Keratinocyte (primary cell): ENCODE measurements at regions not wholly inside any gene's neighbourhood (a gene's known extent, or its start where the extent isn't known, plus 50 kb on each side); places are given as distances from the start of the nearest gene placed in this dataset.

ENCODE experiments used
- DNase-seq: peaks from one replicate; pipeline ENCODE4 v3.0.0-alpha.2; 2011; ENCODE audit warnings: low read depth, missing footprints, low spot score
- FAIRE-seq: peaks from 2 replicates; lab custom pipeline; 2011; peaks lifted over from hg19 to GRCh38; lab: Jason Lieb, UNC
- H2AFZ ChIP-seq: 2 replicates; pipeline ENCODE4 v1.6.0; 2012; ENCODE audit warnings: low read length, control low read depth, inconsistent platforms; ENCODE audit not compliant: control insufficient read depth
- H3K27ac ChIP-seq: 2 replicates; pipeline ENCODE4 v1.5.1; 2011; ENCODE audit warnings: low read length; ENCODE audit not compliant: control insufficient read depth, insufficient read depth
- H3K27me3 ChIP-seq: 3 replicates; pipeline ENCODE4 v1.6.0; 2011; ENCODE audit warnings: low read length; ENCODE audit not compliant: control insufficient read depth, insufficient read depth; ENCODE audit errors: extremely low read depth
- H3K36me3 ChIP-seq, 2 experiments: 2 replicates in 1 of 2; 3 replicates in 1 of 2; pipeline ENCODE4 v1.5.1; 2011; ENCODE audit warnings: low read length in 2 of 2, mild to moderate bottlenecking in 1 of 2; ENCODE audit not compliant: control insufficient read depth in 2 of 2, insufficient read depth in 2 of 2; ENCODE audit errors: extremely low read depth in 1 of 2
- H3K4me1 ChIP-seq: 3 replicates; pipeline ENCODE4 v1.5.1; 2011; ENCODE audit warnings: low read length; ENCODE audit not compliant: control insufficient read depth, insufficient read depth; ENCODE audit errors: extremely low read depth
- H3K4me2 ChIP-seq: 3 replicates; pipeline ENCODE4 v1.6.0; 2011; ENCODE audit warnings: low read depth, low read length; ENCODE audit not compliant: control insufficient read depth, insufficient read depth; ENCODE audit errors: extremely low read depth
- H3K4me3 ChIP-seq, 3 experiments: fragments of 200-600 bp in 1 of 3; sonication (generic) in 1 of 3; 2 replicates in 2 of 3; 3 replicates in 1 of 3; pipeline ENCODE4 v1.5.1; 2011 to 2016; ENCODE audit warnings: low read length in 3 of 3, mild to moderate bottlenecking in 3 of 3, control low read depth in 2 of 3, inconsistent platforms in 1 of 3, low read depth in 1 of 3, mixed read lengths in 1 of 3, mixed run types in 1 of 3, moderate library complexity in 1 of 3; ENCODE audit not compliant: control insufficient read depth in 2 of 3, insufficient read depth in 2 of 3; ENCODE audit errors: extremely low read depth in 1 of 3
- H3K79me2 ChIP-seq: 2 replicates; pipeline ENCODE4 v1.6.0; 2012; ENCODE audit warnings: low read length; ENCODE audit not compliant: control insufficient read depth, insufficient read depth
- H3K9ac ChIP-seq: 3 replicates; pipeline ENCODE4 v1.6.0; 2011; ENCODE audit warnings: low read length; ENCODE audit not compliant: control insufficient read depth, insufficient read depth; ENCODE audit errors: extremely low read depth
- H3K9me1 ChIP-seq: 3 replicates; pipeline ENCODE4 v1.6.0; 2011; ENCODE audit warnings: low read length; ENCODE audit not compliant: control insufficient read depth, insufficient read depth; ENCODE audit errors: extremely low read depth
- H3K9me3 ChIP-seq: 2 replicates; pipeline ENCODE4 v1.5.1; 2012; ENCODE audit warnings: low read depth, low read length; ENCODE audit not compliant: control insufficient read depth
- H4K20me1 ChIP-seq: 3 replicates; pipeline ENCODE4 v1.6.0; 2011; ENCODE audit warnings: low read length; ENCODE audit not compliant: control insufficient read depth, insufficient read depth; ENCODE audit errors: extremely low read depth
- EZH2 ChIP-seq: IDR thresholded peaks from one replicate; pipeline ENCODE4 v1.6.1; 2012; ENCODE audit warnings: inconsistent platforms, mild to moderate bottlenecking, low read length, moderate library complexity
- dilution Hi-C: fragments of 300-500 bp; cut with MboI; formaldehyde crosslinking; loops from one replicate; pipeline ENCODE4 v1.7.0; 2020; ENCODE audit warnings: low sequenced_read_pairs; ENCODE audit not compliant: extremely low pct_ligation_motif_present
- TF ChIP-seq, protein P1 (sequence below), 3 experiments: IDR thresholded peaks in 1 of 3; conservative IDR thresholded peaks in 1 of 3; optimal IDR thresholded peaks in 1 of 3; 2 replicates in 2 of 3; 3 replicates in 1 of 3; pipeline versions ENCODE3 to v1.5.1; 2011; ENCODE audit warnings: low read length in 3 of 3, mild to moderate bottlenecking in 3 of 3, moderate library complexity in 2 of 3, control low read depth in 1 of 3, inconsistent platforms in 1 of 3; ENCODE audit not compliant: insufficient read depth in 2 of 3; ENCODE audit errors: extremely low read depth in 1 of 3

DNA sequence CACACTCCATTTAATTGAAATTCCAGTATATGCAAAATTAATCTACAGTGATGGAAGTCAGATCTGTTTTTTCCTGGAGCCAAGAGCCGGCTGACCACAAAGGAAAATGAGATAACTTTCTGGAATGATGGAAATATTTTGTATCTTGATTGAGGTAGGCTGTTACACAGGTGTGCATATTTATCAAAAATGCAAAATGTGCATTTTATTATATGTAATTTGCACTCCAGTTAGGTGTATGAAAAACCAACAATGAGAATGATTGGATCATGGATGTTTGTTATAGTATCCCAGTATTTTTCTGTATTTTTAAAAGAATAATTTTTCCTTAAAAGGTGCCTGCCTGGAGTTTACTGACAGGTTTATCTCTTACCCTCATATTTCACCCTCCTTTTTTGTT lies 242.0 kb upstream of the JAG1 start:
- Histone ChIP-seq H3K27ac (no peak overlapping the region), H4K20me1 (no peaks in the 10 kb centered on the region), H3K9me3 (no peaks in the 10 kb centered on the region), H3K79me2 (no peaks in the 10 kb centered on the region), H3K36me3 (no peaks in the 10 kb centered on the region), H3K9ac (no peak overlapping the region), H3K9me1 (no peaks in the 10 kb centered on the region), H3K27me3 (no peaks in the 10 kb centered on the region), H3K4me2 (no peak overlapping the region), H3K4me3 (no peak overlapping the region), H3K4me1 (peaks cover 16% of the 10 kb centered on the region), H2AFZ (no peak overlapping the region)
- DNase-seq (no peak), FAIRE-seq (no peak)
- dilution Hi-C loops = no loop called here
- no peak for TF ChIP-seq EZH2
- TF ChIP-seq, protein P1, sequence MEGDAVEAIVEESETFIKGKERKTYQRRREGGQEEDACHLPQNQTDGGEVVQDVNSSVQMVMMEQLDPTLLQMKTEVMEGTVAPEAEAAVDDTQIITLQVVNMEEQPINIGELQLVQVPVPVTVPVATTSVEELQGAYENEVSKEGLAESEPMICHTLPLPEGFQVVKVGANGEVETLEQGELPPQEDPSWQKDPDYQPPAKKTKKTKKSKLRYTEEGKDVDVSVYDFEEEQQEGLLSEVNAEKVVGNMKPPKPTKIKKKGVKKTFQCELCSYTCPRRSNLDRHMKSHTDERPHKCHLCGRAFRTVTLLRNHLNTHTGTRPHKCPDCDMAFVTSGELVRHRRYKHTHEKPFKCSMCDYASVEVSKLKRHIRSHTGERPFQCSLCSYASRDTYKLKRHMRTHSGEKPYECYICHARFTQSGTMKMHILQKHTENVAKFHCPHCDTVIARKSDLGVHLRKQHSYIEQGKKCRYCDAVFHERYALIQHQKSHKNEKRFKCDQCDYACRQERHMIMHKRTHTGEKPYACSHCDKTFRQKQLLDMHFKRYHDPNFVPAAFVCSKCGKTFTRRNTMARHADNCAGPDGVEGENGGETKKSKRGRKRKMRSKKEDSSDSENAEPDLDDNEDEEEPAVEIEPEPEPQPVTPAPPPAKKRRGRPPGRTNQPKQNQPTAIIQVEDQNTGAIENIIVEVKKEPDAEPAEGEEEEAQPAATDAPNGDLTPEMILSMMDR (optimal IDR thresholded peaks at IDR 0.05 in 1 of 3, IDR thresholded peaks at IDR 0.05 in 1 of 3, conservative IDR thresholded peaks at IDR 0.05 in 1 of 3; ENCODE audit: extremely low read depth in 1 of 3, insufficient read depth in 2 of 3, low read length in 3 of 3) = no peak

DNA sequence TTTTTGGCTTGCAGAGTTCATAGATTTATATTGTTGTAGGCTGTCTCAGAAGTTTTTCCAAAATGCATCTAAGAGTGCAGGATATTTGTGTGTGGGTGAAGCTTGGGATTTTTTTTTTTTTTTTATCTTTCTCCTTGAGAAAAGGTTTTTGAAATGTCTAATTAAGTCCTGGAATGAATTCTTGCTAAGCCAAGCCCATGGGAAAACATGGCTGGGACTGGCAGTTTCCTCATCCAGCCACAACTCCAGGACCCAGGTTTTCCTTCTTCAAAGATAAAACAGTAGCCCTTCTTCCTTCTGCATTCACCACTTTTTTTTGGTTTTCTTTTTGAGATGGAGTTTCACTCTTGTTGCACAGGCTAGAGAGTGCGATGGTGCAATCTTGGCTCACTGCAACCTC lies 242.5 kb upstream of the JAG1 start:
- dilution Hi-C loops = no loop called here
- no peaks in the 10 kb centered on the region for H3K36me3 ChIP-seq

DNA sequence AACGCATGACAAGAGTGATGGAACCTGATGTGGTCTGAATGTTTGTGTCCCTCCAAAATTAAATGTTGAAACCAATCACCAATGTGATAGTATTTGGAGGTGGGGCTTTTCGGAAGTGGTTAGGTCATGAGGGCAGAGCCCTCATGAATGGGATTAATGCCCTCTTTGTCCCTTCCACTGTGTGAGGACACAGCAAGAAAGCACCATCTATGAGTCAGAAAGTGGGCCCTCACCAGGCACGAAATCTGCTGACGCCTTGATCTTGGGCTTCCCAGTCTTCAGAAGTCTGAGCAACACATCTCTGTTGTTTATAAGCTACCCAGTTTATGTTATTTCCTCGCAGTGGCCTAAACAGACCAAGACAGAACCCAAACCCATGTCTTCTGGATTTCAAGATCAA lies 244.0 kb upstream of the JAG1 start:
- Histone ChIP-seq H2AFZ (no peak overlapping the region), H3K4me1 (peaks cover 35% of the 10 kb centered on the region), H3K4me3 (no peak overlapping the region), H3K9me3 (no peaks in the 10 kb centered on the region), H3K27ac (no peak overlapping the region), H3K9ac (no peak overlapping the region), H3K36me3 (no peaks in the 10 kb centered on the region), H3K4me2 (no peak overlapping the region), H4K20me1 (no peaks in the 10 kb centered on the region), H3K9me1 (no peaks in the 10 kb centered on the region), H3K27me3 (no peaks in the 10 kb centered on the region), H3K79me2 (no peaks in the 10 kb centered on the region)
- FAIRE-seq (peak; percentile 39), DNase-seq (no peak)
- no peak for TF ChIP-seq EZH2
- TF ChIP-seq, protein P1 (optimal IDR thresholded peaks at IDR 0.05 in 1 of 3, IDR thresholded peaks at IDR 0.05 in 1 of 3, conservative IDR thresholded peaks at IDR 0.05 in 1 of 3; ENCODE audit: extremely low read depth in 1 of 3, insufficient read depth in 2 of 3, low read length in 3 of 3) = no peak
- dilution Hi-C loops = no loop called here

More for the DNA sequence above, 242.5 kb upstream of the JAG1 start:
- Histone ChIP-seq H3K4me3 (no peak overlapping the region), H3K9me1 (no peaks in the 10 kb centered on the region), H3K9ac (no peak overlapping the region), H4K20me1 (no peaks in the 10 kb centered on the region), H3K27ac (no peak overlapping the region), H3K9me3 (no peaks in the 10 kb centered on the region), H2AFZ (no peak overlapping the region), H3K79me2 (no peaks in the 10 kb centered on the region), H3K4me1 (peaks cover 20% of the 10 kb centered on the region), H3K27me3 (no peaks in the 10 kb centered on the region), H3K4me2 (no peak overlapping the region)
- FAIRE-seq (no peak), DNase-seq (no peak)
- TF ChIP-seq EZH2 = no peak
